ENCODE measurements at regions not wholly inside any gene's neighbourhood (a gene's known extent, or its start where the extent isn't known, plus 50 kb on each side); places are given as distances from the start of the nearest gene placed in this dataset.
"Not testable (repeated sequence)": the region's sequence is repeated elsewhere in the genome, so short reads cannot be mapped to it uniquely, and the experiment has no call there.

- no peak for DNase-seq
Observed at GRCh38 chr6:14375930-14376329, 258.4 kb downstream of the CD83 start.

- no peak for DNase-seq
Observed at GRCh38 chr6:14379568-14379967, 262.0 kb downstream of the CD83 start.

- DNase-seq: no peak
Observed at GRCh38 chr6:14380086-14380820, 262.7 kb downstream of the CD83 start.

GRCh38 chr6:14380901-14381828, 263.6 kb downstream of the CD83 start:
- no peak for DNase-seq

GRCh38 chr6:14381829-14382677, 264.5 kb downstream of the CD83 start:
- no peak for DNase-seq

GRCh38 chr6:14382678-14383236, 265.2 kb downstream of the CD83 start:
- no peak for DNase-seq

- DNase-seq: no peak
Observed at GRCh38 chr6:14383393-14384174, 266.0 kb downstream of the CD83 start.

- no peak for DNase-seq
Observed at GRCh38 chr6:14384175-14384949, 266.8 kb downstream of the CD83 start.

GRCh38 chr6:14386263-14386662, 268.7 kb downstream of the CD83 start:
- DNase-seq: no peak

GRCh38 chr6:14386668-14387067, 269.1 kb downstream of the CD83 start:
- no peak for DNase-seq

- no peak for DNase-seq
Observed at GRCh38 chr6:14388371-14388770, 270.8 kb downstream of the CD83 start.

GRCh38 chr6:14389776-14390175, 272.2 kb downstream of the CD83 start:
- DNase-seq: not testable (repeated sequence)

- DNase-seq: no peak
Observed at GRCh38 chr6:14390805-14391204, 273.2 kb downstream of the CD83 start.

GRCh38 chr6:14393910-14394309, 276.3 kb downstream of the CD83 start:
- DNase-seq: no peak

- no peak for DNase-seq
Observed at GRCh38 chr6:14396392-14396791, 278.8 kb downstream of the CD83 start.

- no peak for DNase-seq
Observed at GRCh38 chr6:14396826-14397517, 279.4 kb downstream of the CD83 start.

GRCh38 chr6:14397518-14397901, 279.9 kb downstream of the CD83 start:
- no peak for DNase-seq

- no peak for DNase-seq
Observed at GRCh38 chr6:14398953-14399352, 281.4 kb downstream of the CD83 start.

GRCh38 chr6:14399635-14400034, 282.1 kb downstream of the CD83 start:
- DNase-seq: no peak

GRCh38 chr6:14401246-14401645, 283.7 kb downstream of the CD83 start:
- DNase-seq: no peak
